ENCODE measurements at regions not wholly inside any gene's neighbourhood (a gene's known extent, or its start where the extent isn't known, plus 50 kb on each side); places are given as distances from the start of the nearest gene placed in this dataset.

GRCh38 chr6:134848076-134848475 lies 101.8 kb downstream of the ALDH8A1 start:
- TF ChIP-seq POLR2A (IDR thresholded peaks at IDR 0.05) (no peak), POLR2AphosphoS5 (IDR thresholded peaks at IDR 0.05) (no peak), CTCF (IDR thresholded peaks at IDR 0.05 in 8 of 11, conservative IDR thresholded peaks at IDR 0.05 in 3 of 11) (no peak)

GRCh38 chr6:134846865-134847264 lies 103.0 kb downstream of the ALDH8A1 start:
- 73 to 88% (median 78%) methylated on average over 3 of the region's 3 CpGs for WGBS, 5 donors
- intact Hi-C loops (cut with DNase I; ENCODE audit: low total_unique reads), result no loop called here
- no peaks in the 10 kb centered on the region for H3K9me3 ChIP-seq
- H3K36me3 ChIP-seq, result no peaks in the 10 kb centered on the region
- TF ChIP-seq POLR2A (IDR thresholded peaks at IDR 0.05), result no peak
- no peak for TF ChIP-seq CTCF (IDR thresholded peaks at IDR 0.05 in 8 of 11, conservative IDR thresholded peaks at IDR 0.05 in 3 of 11)
- TF ChIP-seq POLR2AphosphoS5 (IDR thresholded peaks at IDR 0.05), result no peak
- H3K27ac ChIP-seq, result no peak overlapping the region
- no peaks in the 10 kb centered on the region for H3K27me3 ChIP-seq (replicated peaks in 1 of 7)
- no peak for DNase-seq
- H3K4me3 ChIP-seq, result no peak overlapping the region
- no peaks in the 10 kb centered on the region for H3K4me1 ChIP-seq

More at GRCh38 chr6:134848076-134848475, 101.8 kb downstream of the ALDH8A1 start:
- DNase-seq, result no peak
- Histone ChIP-seq H3K36me3 (no peaks in the 10 kb centered on the region), H3K9me3 (no peaks in the 10 kb centered on the region), H3K27ac (no peak overlapping the region), H3K27me3 (replicated peaks in 1 of 7) (no peaks in the 10 kb centered on the region), H3K4me1 (no peaks in the 10 kb centered on the region), H3K4me3 (no peak overlapping the region)
- 70 to 87% (median 81%) methylated on average over 6 of the region's 6 CpGs for WGBS, 5 donors
- intact Hi-C loops (cut with DNase I; ENCODE audit: low total_unique reads), result no loop called here

GRCh38 chr6:134846031-134846430 lies 103.9 kb downstream of the ALDH8A1 start:
- TF ChIP-seq CTCF (IDR thresholded peaks at IDR 0.05 in 8 of 11, conservative IDR thresholded peaks at IDR 0.05 in 3 of 11), result no peak
- TF ChIP-seq POLR2A (IDR thresholded peaks at IDR 0.05), result no peak
- TF ChIP-seq POLR2AphosphoS5 (IDR thresholded peaks at IDR 0.05), result no peak
- H3K9me3 ChIP-seq, result no peaks in the 10 kb centered on the region
- no peaks in the 10 kb centered on the region for H3K4me1 ChIP-seq
- H3K4me3 ChIP-seq, result no peak overlapping the region
- no peak overlapping the region for H3K27ac ChIP-seq
- H3K36me3 ChIP-seq, result no peaks in the 10 kb centered on the region
- intact Hi-C loops (cut with DNase I; ENCODE audit: low total_unique reads), result no loop called here
- WGBS, 5 donors, result 90 to 94% (median 92%) methylated on average over 7 of the region's 7 CpGs
- H3K27me3 ChIP-seq (replicated peaks in 1 of 7), result no peaks in the 10 kb centered on the region
- no peak for DNase-seq

GRCh38 chr6:134844120-134844519 lies 105.8 kb downstream of the ALDH8A1 start:
- 90 to 96% (median 95%) methylated on average over 2 of the region's 2 CpGs for whole genome bisulfite sequencing, 5 donors
- intact Hi-C loops (cut with DNase I; ENCODE audit: low total_unique reads), result no loop called here

More at GRCh38 chr6:134844120-134844519, 105.8 kb downstream of the ALDH8A1 start:
- no peak for DNase-seq
- no peaks in the 10 kb centered on the region for H3K36me3 ChIP-seq
- H3K4me1 ChIP-seq, result no peaks in the 10 kb centered on the region
- no peak overlapping the region for H3K27ac ChIP-seq
- no peak overlapping the region for H3K4me3 ChIP-seq
- no peaks in the 10 kb centered on the region for H3K27me3 ChIP-seq (replicated peaks in 1 of 7)
- TF ChIP-seq CTCF (IDR thresholded peaks at IDR 0.05 in 8 of 11, conservative IDR thresholded peaks at IDR 0.05 in 3 of 11), result no peak
- TF ChIP-seq POLR2AphosphoS5 (IDR thresholded peaks at IDR 0.05), result no peak
- TF ChIP-seq POLR2A (IDR thresholded peaks at IDR 0.05), result no peak
- no peaks in the 10 kb centered on the region for H3K9me3 ChIP-seq

Data from spleen (tissue), 11 donors.